IPS DF 6.9 (cell line): ENCODE measurements at regions not wholly inside any gene's neighbourhood (a gene's known extent, or its start where the extent isn't known, plus 50 kb on each side); places are given as distances from the start of the nearest gene placed in this dataset.
"Not testable (repeated sequence)": the region's sequence is repeated elsewhere in the genome, so short reads cannot be mapped to it uniquely, and the experiment has no call there.

Source experiments
- DNase-seq: peaks from one replicate; pipeline ENCODE4 v3.0.0-alpha.2; 2013; ENCODE audit warnings: low read depth, low spot score
- H3K27ac ChIP-seq: one replicate; pipeline ENCODE4 v1.5.1; 2013; ENCODE audit warnings: low read length, control low read depth
- H3K27me3 ChIP-seq: 2 replicates; pipeline ENCODE4 v1.6.1; 2013; ENCODE audit warnings: mild to moderate bottlenecking, low read length; ENCODE audit not compliant: control insufficient read depth, insufficient read depth
- H3K36me3 ChIP-seq: 2 replicates; pipeline ENCODE4 v1.6.1; 2013; ENCODE audit warnings: low read length; ENCODE audit not compliant: control insufficient read depth, insufficient read depth
- H3K4me1 ChIP-seq: 2 replicates; pipeline ENCODE4 v1.6.1; 2013; ENCODE audit warnings: low read length; ENCODE audit not compliant: control insufficient read depth, insufficient read depth
- H3K4me3 ChIP-seq: 2 replicates; pipeline ENCODE4 v1.5.1; 2013; ENCODE audit warnings: mild to moderate bottlenecking, low read length
- H3K9me3 ChIP-seq: 2 replicates; pipeline ENCODE4 v1.6.1; 2013; ENCODE audit warnings: low read length, inconsistent platforms; ENCODE audit not compliant: control insufficient read depth, insufficient read depth
- WGBS: extraction: QIAGEN DNeasy Blood & Tissue Kit; methylation state at CpG from one replicate; pipeline ENCODE4 v1.1.7; 2013; ENCODE audit warnings: mixed read lengths, missing lambda C conversion rate; ENCODE audit not compliant: insufficient read length, insufficient coverage; 5-methylcytosine and 5-hydroxymethylcytosine counted together

GRCh38 chr11:81301166-81301830 is 1432.4 kb downstream of the FAM181B start:
- no peak overlapping the region for H3K27ac ChIP-seq
- no peaks in the 10 kb centered on the region for H3K27me3 ChIP-seq
- H3K9me3 ChIP-seq, result no peaks in the 10 kb centered on the region
- no peak overlapping the region for H3K4me3 ChIP-seq
- WGBS, result no CpG with 5 or more reads among the region's 6 CpGs
- no peaks in the 10 kb centered on the region for H3K4me1 ChIP-seq
- H3K36me3 ChIP-seq, result no peaks in the 10 kb centered on the region
- no peak for DNase-seq

GRCh38 chr11:81286959-81287358 is 1446.7 kb downstream of the FAM181B start:
- H3K27me3 ChIP-seq, result no peaks in the 10 kb centered on the region
- WGBS, result no CpG with 5 or more reads among the region's 5 CpGs
- no peaks in the 10 kb centered on the region for H3K36me3 ChIP-seq
- H3K27ac ChIP-seq, result no peak overlapping the region
- H3K4me1 ChIP-seq, result no peaks in the 10 kb centered on the region
- H3K9me3 ChIP-seq, result no peaks in the 10 kb centered on the region
- no peak for DNase-seq
- no peak overlapping the region for H3K4me3 ChIP-seq

- no peaks in the 10 kb centered on the region for H3K36me3 ChIP-seq
- H3K27ac ChIP-seq, result no peak overlapping the region
- H3K27me3 ChIP-seq, result no peaks in the 10 kb centered on the region
- H3K9me3 ChIP-seq, result no peaks in the 10 kb centered on the region
- no peaks in the 10 kb centered on the region for H3K4me1 ChIP-seq
- DNase-seq, result no peak
- H3K4me3 ChIP-seq, result no peak overlapping the region
These were observed 1447.1 kb downstream of the FAM181B start for GRCh38 chr11:81286550-81286949.

DNA sequence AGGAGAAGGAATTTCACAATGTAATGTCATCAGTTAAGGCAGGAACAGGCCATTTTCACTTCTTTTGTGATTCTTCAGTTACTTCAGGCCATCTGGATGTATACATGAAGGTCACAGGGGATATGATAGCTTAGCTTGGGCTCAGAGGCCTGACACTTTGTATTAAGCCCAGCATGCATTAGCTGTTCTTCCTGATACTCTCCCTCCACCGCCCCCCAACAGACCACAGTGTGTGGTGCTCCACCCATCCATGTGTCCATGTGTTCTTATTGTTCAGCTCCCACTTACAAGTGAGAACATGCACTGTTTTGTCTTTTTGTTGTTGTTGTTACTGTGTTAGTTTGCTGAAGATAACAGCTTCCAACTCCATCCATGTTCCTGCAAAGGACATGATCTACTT is 1453.4 kb downstream of the FAM181B start:
- WGBS, result no CpG with 5 or more reads among the region's 1 CpG
- not testable (repeated sequence) for H3K27me3 ChIP-seq

DNA sequence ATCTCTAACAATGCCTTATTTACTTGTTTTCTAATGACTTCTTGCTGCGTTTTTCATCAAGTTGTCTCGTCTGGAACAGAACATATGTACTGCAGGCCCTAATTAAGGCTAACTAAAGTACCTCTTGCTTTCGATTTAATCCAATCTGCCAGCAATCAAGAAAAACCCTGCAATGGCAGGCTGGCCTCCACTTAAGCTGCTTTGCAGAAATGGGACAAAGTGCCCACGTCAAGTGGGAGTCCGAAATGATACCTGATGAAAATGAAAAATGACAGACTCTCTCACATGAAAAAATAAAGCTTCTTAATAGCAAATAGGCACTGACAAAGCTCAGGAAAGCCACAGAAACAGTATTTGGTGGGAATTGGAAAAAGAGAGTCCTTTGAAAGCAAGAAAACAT is 1454.7 kb downstream of the FAM181B start:
- Histone ChIP-seq H3K4me3 (no peak overlapping the region), H3K4me1 (no peaks in the 10 kb centered on the region), H3K27me3 (no peaks in the 10 kb centered on the region), H3K27ac (no peak overlapping the region), H3K36me3 (no peaks in the 10 kb centered on the region), H3K9me3 (no peaks in the 10 kb centered on the region)
- DNase-seq, result no peak
- no CpG with 5 or more reads among the region's 5 CpGs for WGBS

More for the DNA sequence above, 1453.4 kb downstream of the FAM181B start:
- not testable (repeated sequence) for H3K9me3 ChIP-seq, DNase-seq, H3K27ac ChIP-seq, H3K4me1 ChIP-seq, H3K4me3 ChIP-seq, H3K36me3 ChIP-seq

DNA sequence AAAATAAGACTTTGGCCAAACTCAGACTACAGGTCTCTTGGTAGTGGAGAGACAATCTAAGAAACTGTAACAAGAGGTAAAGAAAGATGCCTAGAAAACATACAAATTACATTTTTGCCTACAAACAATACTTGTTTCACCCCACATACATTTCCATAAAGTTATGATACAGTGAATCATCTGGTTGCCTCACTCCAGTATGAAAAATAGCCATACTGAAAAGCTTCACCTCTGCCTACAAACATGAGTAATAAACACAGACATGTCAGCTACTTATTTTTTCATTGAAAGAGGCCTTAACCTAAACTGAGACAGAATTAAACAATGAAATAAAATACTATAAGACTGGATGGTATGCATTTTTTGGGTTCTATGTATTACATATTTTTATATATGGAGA is 1463.0 kb downstream of the FAM181B start:
- H3K4me1 ChIP-seq, result no peaks in the 10 kb centered on the region
- H3K27me3 ChIP-seq, result no peaks in the 10 kb centered on the region
- H3K4me3 ChIP-seq, result no peak overlapping the region
- no peak for DNase-seq
- no peaks in the 10 kb centered on the region for H3K36me3 ChIP-seq
- no peak overlapping the region for H3K27ac ChIP-seq
- H3K9me3 ChIP-seq, result no peaks in the 10 kb centered on the region

GRCh38 chr11:81267246-81267645 is 1466.4 kb downstream of the FAM181B start:
- Histone ChIP-seq H3K4me1 (no peaks in the 10 kb centered on the region), H3K9me3 (no peaks in the 10 kb centered on the region), H3K27me3 (no peaks in the 10 kb centered on the region), H3K27ac (no peak overlapping the region), H3K36me3 (no peaks in the 10 kb centered on the region), H3K4me3 (no peak overlapping the region)
- DNase-seq, result no peak
- no CpG with 5 or more reads among the region's 3 CpGs for WGBS

DNA sequence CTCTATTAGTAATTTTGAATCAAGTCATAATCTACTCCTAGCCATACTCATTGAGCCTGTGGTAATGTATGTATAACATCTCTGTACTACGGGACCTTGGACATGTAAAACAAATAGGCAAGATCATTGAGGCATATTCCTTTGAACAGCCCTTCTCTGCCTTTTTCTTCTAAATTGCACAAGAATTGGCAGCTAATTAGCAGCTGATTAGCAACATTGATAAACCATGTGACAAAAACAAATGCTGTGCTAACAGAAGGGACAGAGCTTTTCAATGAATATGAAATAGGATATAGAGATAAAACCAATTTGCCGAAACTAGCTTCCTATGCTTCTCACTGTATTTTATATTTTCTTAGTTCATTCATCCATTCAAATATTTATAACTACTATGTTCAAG is 1474.2 kb downstream of the FAM181B start:
- no peaks in the 10 kb centered on the region for H3K4me1 ChIP-seq
- no peak overlapping the region for H3K27ac ChIP-seq
- no CpG with 5 or more reads among the region's 2 CpGs for WGBS
- DNase-seq, result no peak
- H3K9me3 ChIP-seq, result no peaks in the 10 kb centered on the region
- H3K4me3 ChIP-seq, result no peak overlapping the region
- H3K36me3 ChIP-seq, result no peaks in the 10 kb centered on the region
- no peaks in the 10 kb centered on the region for H3K27me3 ChIP-seq

DNA sequence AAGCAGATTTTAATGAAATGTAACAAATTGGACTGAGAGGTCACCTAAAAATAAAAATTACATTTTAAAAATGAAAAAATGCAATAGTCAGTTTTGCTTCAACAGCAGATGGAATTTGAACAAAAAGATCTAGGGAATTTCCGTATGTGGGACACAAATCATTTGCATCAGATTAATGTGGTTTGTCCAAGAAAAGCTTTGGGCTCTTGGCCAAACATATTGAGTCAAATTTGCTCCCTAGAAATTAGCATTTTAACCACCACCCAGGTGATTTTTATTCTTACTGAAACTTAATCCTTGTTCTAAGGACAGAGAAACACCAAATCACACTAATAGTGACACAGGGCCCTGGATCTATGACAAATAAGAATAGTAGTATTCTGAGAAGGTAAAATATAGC is 1477.8 kb downstream of the FAM181B start:
- no peak for DNase-seq

GRCh38 chr11:81253244-81253643 is 1480.4 kb downstream of the FAM181B start:
- Histone ChIP-seq H3K4me3 (no peak overlapping the region), H3K27me3 (no peaks in the 10 kb centered on the region), H3K27ac (no peak overlapping the region), H3K9me3 (no peaks in the 10 kb centered on the region), H3K36me3 (no peaks in the 10 kb centered on the region), H3K4me1 (no peaks in the 10 kb centered on the region)
- no peak for DNase-seq
- no CpG with 5 or more reads among the region's 1 CpG for WGBS

More for the DNA sequence above, 1477.8 kb downstream of the FAM181B start:
- Histone ChIP-seq H3K36me3 (no peaks in the 10 kb centered on the region), H3K27me3 (no peaks in the 10 kb centered on the region), H3K9me3 (no peaks in the 10 kb centered on the region), H3K27ac (no peak overlapping the region), H3K4me1 (no peaks in the 10 kb centered on the region), H3K4me3 (no peak overlapping the region)
- WGBS, result no CpG with 5 or more reads among the region's 1 CpG

GRCh38 chr11:81246941-81247340 is 1486.7 kb downstream of the FAM181B start:
- no peaks in the 10 kb centered on the region for H3K4me1 ChIP-seq
- H3K9me3 ChIP-seq, result no peaks in the 10 kb centered on the region
- no peak overlapping the region for H3K4me3 ChIP-seq
- DNase-seq, result no peak
- no peaks in the 10 kb centered on the region for H3K36me3 ChIP-seq
- H3K27me3 ChIP-seq, result no peaks in the 10 kb centered on the region
- H3K27ac ChIP-seq, result no peak overlapping the region
- WGBS, result no CpG with 5 or more reads among the region's 3 CpGs
